ENCODE measurements at regions not wholly inside any gene's neighbourhood (a gene's known extent, or its start where the extent isn't known, plus 50 kb on each side); places are given as distances from the start of the nearest gene placed in this dataset.

GRCh38 chr1:227465256-227465655 lies 98.1 kb upstream of the ZNF678 start:
- Histone ChIP-seq H3K27ac (ENCODE audit: extremely low read depth, low read depth, low read length) (no peak overlapping the region), H3K4me1 (replicated peaks in 1 of 2; ENCODE audit: control insufficient read depth in 2 of 2, insufficient read depth in 2 of 2, low read length in 2 of 2) (no peaks in the 10 kb centered on the region), H4K20me1 (replicated peaks; ENCODE audit: control insufficient read depth, insufficient read depth, low read length) (no peaks in the 10 kb centered on the region), H3K36me3 (ENCODE audit: control insufficient read depth, insufficient read depth, low read length) (no peaks in the 10 kb centered on the region), H3K27me3 (ENCODE audit: control insufficient read depth in 2 of 2, insufficient read depth in 2 of 2, low read length in 2 of 2) (peaks cover 8 to 34% of the 10 kb centered on the region in 2 experiments; a peak in 4 of 5 replicates), H3K4me2 (ENCODE audit: insufficient read depth, low read length) (no peak overlapping the region), H3K79me2 (ENCODE audit: control insufficient read depth, insufficient read depth, low read length) (no peaks in the 10 kb centered on the region), H2AFZ (ENCODE audit: low read depth, low read length) (no peak overlapping the region), H3K4me3 (no peak overlapping the region), H3K9me1 (ENCODE audit: control insufficient read depth, insufficient read depth, low read length) (no peaks in the 10 kb centered on the region), H3K9ac (ENCODE audit: insufficient read depth in 1 of 2, low read depth in 2 of 2, low read length in 2 of 2) (no peak overlapping the region), H3K9me3 (replicated peaks; ENCODE audit: control insufficient read depth, insufficient read depth, low read depth, low read length) (no peaks in the 10 kb centered on the region)
- in situ Hi-C loops (cut with MboI) (no loop called here), intact Hi-C loops (cut with micrococcal nuclease) (no loop called here)
- WGBS (ENCODE audit: insufficient coverage, low coverage, missing lambda C conversion rate), result 0% methylated on average over 7 of the region's 7 CpGs
- 0 out of 2 replicates have a peak, but pooled peaks have one; percentile 26 for TF ChIP-seq SMC3 (conservative IDR thresholded peaks at IDR 0.05; ENCODE audit: insufficient read depth, low read depth, low read length)
- peak; percentile 41 to 48 (median 45); a peak in 4 of 6 replicates for TF ChIP-seq CTCF (IDR thresholded peaks at IDR 0.05 in 2 of 3, conservative IDR thresholded peaks at IDR 0.05 in 1 of 3; ENCODE audit: insufficient read depth in 2 of 3, low read depth in 1 of 3, low read length in 3 of 3)
- TF ChIP-seq KAT7 (CRISPR knock-in tag; IDR thresholded peaks at IDR 0.05; ENCODE audit: borderline replicate concordance), result no peak
- BruUV-seq (replicated peaks), result no TSS peak
- POLR2A ChIA-PET, result interaction anchor here (0.6 to 1.1 kb wide), 2 partner anchors 12 to 292 kb away, joined by 3 to 4 read pairs; no protein-coding TSS in a partner anchor
- ATAC-seq (peak; percentile 86), FAIRE-seq (no peak), DNase-seq (ENCODE audit: extremely low read depth in 1 of 4, low spot score in 3 of 4) (no peak)
- CTCF ChIA-PET (ENCODE audit: low intra/inter-chr PET ratio), result no interaction called here

GRCh38 chr1:227459977-227460376 lies 103.4 kb upstream of the ZNF678 start:
- H3K4me3 ChIP-seq, result no peak overlapping the region
- no peaks in the 10 kb centered on the region for H4K20me1 ChIP-seq (replicated peaks; ENCODE audit: control insufficient read depth, insufficient read depth, low read length)
- peaks cover 21 to 26% of the 10 kb centered on the region in 2 experiments for H3K27me3 ChIP-seq (ENCODE audit: control insufficient read depth in 2 of 2, insufficient read depth in 2 of 2, low read length in 2 of 2)
- FAIRE-seq, result no peak
- DNase-seq (ENCODE audit: extremely low read depth in 1 of 4, low spot score in 3 of 4), result no peak
- in situ Hi-C loops (cut with MboI) (loop anchor here (5.0 kb wide), 1 partner anchor 492 kb away; no protein-coding TSS in a partner anchor), intact Hi-C loops (cut with micrococcal nuclease) (loop anchor here (10.0 kb wide), 1 partner anchor 485 kb away; the partner anchor contains the start of gene WNT9A)
- no peak overlapping the region for H3K4me2 ChIP-seq (ENCODE audit: insufficient read depth, low read length)
- no peak overlapping the region for H2AFZ ChIP-seq (ENCODE audit: low read depth, low read length)
- no peaks in the 10 kb centered on the region for H3K9me3 ChIP-seq (replicated peaks; ENCODE audit: control insufficient read depth, insufficient read depth, low read depth, low read length)
- H3K9me1 ChIP-seq (ENCODE audit: control insufficient read depth, insufficient read depth, low read length), result no peaks in the 10 kb centered on the region
- no peak overlapping the region for H3K9ac ChIP-seq (ENCODE audit: insufficient read depth in 1 of 2, low read depth in 2 of 2, low read length in 2 of 2)
- POLR2A ChIA-PET, result no interaction called here
- BruUV-seq (replicated peaks), result no TSS peak
- H3K36me3 ChIP-seq (ENCODE audit: control insufficient read depth, insufficient read depth, low read length), result no peaks in the 10 kb centered on the region
- H3K27ac ChIP-seq (ENCODE audit: extremely low read depth, low read depth, low read length), result no peak overlapping the region
- no peaks in the 10 kb centered on the region for H3K4me1 ChIP-seq (replicated peaks in 1 of 2; ENCODE audit: control insufficient read depth in 2 of 2, insufficient read depth in 2 of 2, low read length in 2 of 2)
- no peak for ATAC-seq
- 0% methylated on average over 1 of the region's 1 CpG for WGBS (ENCODE audit: insufficient coverage, low coverage, missing lambda C conversion rate)
- CTCF ChIA-PET (ENCODE audit: low intra/inter-chr PET ratio), result no interaction called here
- no peaks in the 10 kb centered on the region for H3K79me2 ChIP-seq (ENCODE audit: control insufficient read depth, insufficient read depth, low read length)
- TF ChIP-seq DMBX1 (CRISPR knock-in tag; IDR thresholded peaks at IDR 0.05; ENCODE audit: borderline replicate concordance), result no peak
- TF ChIP-seq DLX4 (CRISPR knock-in tag; IDR thresholded peaks at IDR 0.05), result no peak
- no peak for TF ChIP-seq KLF6 (CRISPR knock-in tag; IDR thresholded peaks at IDR 0.05; ENCODE audit: borderline replicate concordance)
- TF ChIP-seq RUNX1 (IDR thresholded peaks at IDR 0.05; ENCODE audit: low read depth), result no peak
- no peak for TF ChIP-seq WHSC1 (IDR thresholded peaks at IDR 0.05; ENCODE audit: low read length)
- TF ChIP-seq ZNF175 (CRISPR knock-in tag; IDR thresholded peaks at IDR 0.05; ENCODE audit: low read depth), result no peak
- no peak for TF ChIP-seq NBN (IDR thresholded peaks at IDR 0.05; ENCODE audit: low read depth)
- no peak for TF ChIP-seq SREBF1 (IDR thresholded peaks at IDR 0.05; ENCODE audit: borderline replicate concordance, low read depth, low read length)
- no peak for TF ChIP-seq ELK3 (CRISPR knock-in tag; IDR thresholded peaks at IDR 0.05)
- no peak for TF ChIP-seq POU5F1 (IDR thresholded peaks at IDR 0.05; ENCODE audit: borderline replicate concordance, low read depth, low read length, partially characterized antibody)
